HCT116 (cell line): ENCODE measurements at regions not wholly inside any gene's neighbourhood (a gene's known extent, or its start where the extent isn't known, plus 50 kb on each side); places are given as distances from the start of the nearest gene placed in this dataset.
"Not testable (repeated sequence)": the region's sequence is repeated elsewhere in the genome, so short reads cannot be mapped to it uniquely, and the experiment has no call there.

Source experiments
- CEBPB ChIP-seq: IDR thresholded peaks from 2 replicates; pipeline ENCODE4 v1.6.1; 2012; ENCODE audit warnings: low read depth
- RAD21 ChIP-seq: IDR thresholded peaks from 2 replicates; pipeline ENCODE4 v1.6.1; 2012; ENCODE audit warnings: low read depth, mild to moderate bottlenecking
- SIN3A ChIP-seq: IDR thresholded peaks from 2 replicates; pipeline ENCODE4 v1.6.1; 2012; ENCODE audit warnings: low read depth
- TF ChIP-seq, protein P1 (sequence below): IDR thresholded peaks from 2 replicates; pipeline ENCODE4 v1.6.1; 2011; ENCODE audit warnings: mild to moderate bottlenecking, low read length, moderate library complexity; ENCODE audit not compliant: insufficient replicate concordance; ENCODE audit errors: extremely low read depth
- TF ChIP-seq, protein P2 (sequence below), 3 experiments: fragments of 200-600 bp in 1 of 3; sonication (generic) in 1 of 3; IDR thresholded peaks in 2 of 3; conservative IDR thresholded peaks in 1 of 3; 2 replicates each; pipeline ENCODE4 v1.5.1; 2012 to 2017; ENCODE audit warnings: low read depth in 2 of 3, low read length in 2 of 3, antibody characterized with exemption in 1 of 3, borderline replicate concordance in 1 of 3, control low read depth in 1 of 3, mild to moderate bottlenecking in 1 of 3, mixed read lengths in 1 of 3, mixed run types in 1 of 3, moderate library complexity in 1 of 3; ENCODE audit not compliant: insufficient read depth in 1 of 3

DNA sequence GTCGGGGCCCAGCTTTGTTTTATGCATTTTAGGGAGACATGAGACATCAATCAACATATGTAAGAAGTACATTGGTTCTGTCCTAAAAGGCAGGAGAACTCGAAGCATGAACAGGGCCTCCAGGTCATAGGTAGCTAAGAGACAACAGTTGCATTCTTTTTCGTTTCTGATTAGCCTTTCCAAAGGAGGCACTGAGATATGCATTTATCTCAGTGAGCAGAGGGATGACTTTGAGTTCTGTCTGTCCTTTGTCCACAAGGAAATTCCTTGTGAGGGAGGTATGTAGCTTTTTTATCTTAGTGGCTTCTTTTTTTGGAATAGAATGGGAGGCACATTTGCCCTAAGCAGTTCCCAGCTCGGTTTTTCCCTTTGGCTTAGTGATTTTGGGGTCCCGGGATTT lies 109.5 kb upstream of the KIF2A start:
- not testable (repeated sequence) for TF ChIP-seq SIN3A, RAD21, CEBPB
- TF ChIP-seq, protein P1, sequence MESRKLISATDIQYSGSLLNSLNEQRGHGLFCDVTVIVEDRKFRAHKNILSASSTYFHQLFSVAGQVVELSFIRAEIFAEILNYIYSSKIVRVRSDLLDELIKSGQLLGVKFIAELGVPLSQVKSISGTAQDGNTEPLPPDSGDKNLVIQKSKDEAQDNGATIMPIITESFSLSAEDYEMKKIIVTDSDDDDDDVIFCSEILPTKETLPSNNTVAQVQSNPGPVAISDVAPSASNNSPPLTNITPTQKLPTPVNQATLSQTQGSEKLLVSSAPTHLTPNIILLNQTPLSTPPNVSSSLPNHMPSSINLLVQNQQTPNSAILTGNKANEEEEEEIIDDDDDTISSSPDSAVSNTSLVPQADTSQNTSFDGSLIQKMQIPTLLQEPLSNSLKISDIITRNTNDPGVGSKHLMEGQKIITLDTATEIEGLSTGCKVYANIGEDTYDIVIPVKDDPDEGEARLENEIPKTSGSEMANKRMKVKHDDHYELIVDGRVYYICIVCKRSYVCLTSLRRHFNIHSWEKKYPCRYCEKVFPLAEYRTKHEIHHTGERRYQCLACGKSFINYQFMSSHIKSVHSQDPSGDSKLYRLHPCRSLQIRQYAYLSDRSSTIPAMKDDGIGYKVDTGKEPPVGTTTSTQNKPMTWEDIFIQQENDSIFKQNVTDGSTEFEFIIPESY: not testable (repeated sequence)
- TF ChIP-seq, protein P2, sequence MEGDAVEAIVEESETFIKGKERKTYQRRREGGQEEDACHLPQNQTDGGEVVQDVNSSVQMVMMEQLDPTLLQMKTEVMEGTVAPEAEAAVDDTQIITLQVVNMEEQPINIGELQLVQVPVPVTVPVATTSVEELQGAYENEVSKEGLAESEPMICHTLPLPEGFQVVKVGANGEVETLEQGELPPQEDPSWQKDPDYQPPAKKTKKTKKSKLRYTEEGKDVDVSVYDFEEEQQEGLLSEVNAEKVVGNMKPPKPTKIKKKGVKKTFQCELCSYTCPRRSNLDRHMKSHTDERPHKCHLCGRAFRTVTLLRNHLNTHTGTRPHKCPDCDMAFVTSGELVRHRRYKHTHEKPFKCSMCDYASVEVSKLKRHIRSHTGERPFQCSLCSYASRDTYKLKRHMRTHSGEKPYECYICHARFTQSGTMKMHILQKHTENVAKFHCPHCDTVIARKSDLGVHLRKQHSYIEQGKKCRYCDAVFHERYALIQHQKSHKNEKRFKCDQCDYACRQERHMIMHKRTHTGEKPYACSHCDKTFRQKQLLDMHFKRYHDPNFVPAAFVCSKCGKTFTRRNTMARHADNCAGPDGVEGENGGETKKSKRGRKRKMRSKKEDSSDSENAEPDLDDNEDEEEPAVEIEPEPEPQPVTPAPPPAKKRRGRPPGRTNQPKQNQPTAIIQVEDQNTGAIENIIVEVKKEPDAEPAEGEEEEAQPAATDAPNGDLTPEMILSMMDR (IDR thresholded peaks at IDR 0.05 in 2 of 3, conservative IDR thresholded peaks at IDR 0.05 in 1 of 3; ENCODE audit: borderline replicate concordance in 1 of 3, insufficient read depth in 1 of 3, low read depth in 2 of 3, low read length in 2 of 3): not testable (repeated sequence)
